Retina (tissue), 1 donor: ENCODE measurements at regions not wholly inside any gene's neighbourhood (a gene's known extent, or its start where the extent isn't known, plus 50 kb on each side); places are given as distances from the start of the nearest gene placed in this dataset.
"Not testable (repeated sequence)": the region's sequence is repeated elsewhere in the genome, so short reads cannot be mapped to it uniquely, and the experiment has no call there.

Experiments
- DNase-seq: peaks from one replicate; pipeline ENCODE4 v3.0.0-alpha.2; 2016

DNA sequence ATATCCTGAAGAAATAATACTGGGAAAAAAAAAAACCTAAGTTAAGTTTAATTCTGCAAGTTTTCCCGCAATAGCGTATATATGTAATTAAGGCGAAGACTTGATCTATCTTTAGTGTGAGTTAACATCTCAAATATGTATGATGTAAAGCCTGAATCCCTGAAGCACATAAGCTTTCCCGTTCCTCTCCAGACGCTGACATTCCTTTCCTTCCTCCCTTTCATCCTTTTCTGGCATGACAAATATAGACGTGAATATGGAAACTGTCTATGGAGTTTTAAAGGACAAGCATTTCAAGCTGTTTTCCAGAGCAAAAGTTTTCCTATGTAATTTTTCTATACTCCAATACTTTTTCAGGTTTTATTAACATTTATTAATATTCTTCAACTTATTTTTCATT lies 637.0 kb downstream of the COL12A1 start:
- no peak for DNase-seq

GRCh38 chr6:74567923-74568290 lies 637.9 kb downstream of the COL12A1 start:
- not testable (repeated sequence) for DNase-seq

GRCh38 chr6:74567281-74567922 lies 638.5 kb downstream of the COL12A1 start:
- DNase-seq, result no peak

DNA sequence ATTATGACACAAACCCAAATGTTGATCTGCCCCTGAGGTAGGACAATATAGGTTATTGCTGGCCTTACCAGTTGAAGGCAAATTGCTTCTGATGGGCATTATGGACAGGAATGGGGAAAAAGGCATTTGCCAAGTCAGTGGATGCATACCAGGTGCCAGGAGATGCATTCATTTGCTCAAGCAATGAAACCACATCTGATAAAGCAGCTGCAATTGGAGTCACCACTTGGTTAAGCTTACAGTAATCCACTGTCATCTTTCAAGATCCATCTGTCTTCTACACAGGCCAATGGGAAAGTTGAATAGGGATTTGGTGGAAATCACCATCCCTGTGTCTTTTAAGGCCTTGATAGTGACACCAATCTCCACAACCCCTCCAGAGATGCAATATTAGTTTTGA lies 648.6 kb downstream of the COL12A1 start:
- no peak for DNase-seq

DNA sequence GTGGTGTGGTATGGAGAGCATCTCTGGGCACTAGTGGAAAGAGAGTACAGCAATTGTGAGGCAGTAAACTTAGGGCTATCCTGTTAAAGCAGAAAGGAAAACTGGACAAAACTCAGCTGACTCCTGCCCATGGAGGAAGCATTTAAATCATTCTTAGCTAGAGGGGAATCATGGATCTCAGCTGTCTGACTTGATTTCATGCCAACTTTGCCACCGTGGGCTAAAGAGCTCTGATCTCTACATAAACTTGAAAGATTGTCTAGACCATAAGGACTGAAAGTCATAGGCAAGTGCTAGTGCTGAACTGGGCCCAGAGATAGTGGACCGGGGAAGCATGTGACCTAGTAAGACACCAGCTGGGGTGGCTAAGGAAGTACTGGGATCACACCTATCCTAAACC lies 651.8 kb downstream of the COL12A1 start:
- DNase-seq, result no peak

DNA sequence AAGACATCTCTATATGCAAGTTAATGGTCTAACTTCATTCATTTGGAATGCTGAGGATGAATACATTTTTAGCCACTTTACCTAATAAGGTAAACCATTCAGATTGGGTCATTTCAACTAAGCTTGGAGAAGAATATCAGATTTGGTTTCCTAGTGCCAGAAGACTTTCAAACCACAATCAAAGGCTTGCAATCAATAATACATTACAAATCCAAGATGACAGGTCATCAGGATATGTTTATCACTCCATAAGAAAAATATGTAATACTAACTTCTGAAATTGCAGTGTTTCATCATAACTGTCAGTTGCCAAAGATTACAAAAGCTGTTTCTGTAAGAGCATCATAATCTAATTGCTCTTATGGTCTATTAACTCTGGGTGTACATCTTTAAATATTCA lies 654.0 kb downstream of the COL12A1 start:
- DNase-seq, result no peak

- DNase-seq, result no peak
Observed at GRCh38 chr6:74550821-74551220, 655.0 kb downstream of the COL12A1 start.

DNA sequence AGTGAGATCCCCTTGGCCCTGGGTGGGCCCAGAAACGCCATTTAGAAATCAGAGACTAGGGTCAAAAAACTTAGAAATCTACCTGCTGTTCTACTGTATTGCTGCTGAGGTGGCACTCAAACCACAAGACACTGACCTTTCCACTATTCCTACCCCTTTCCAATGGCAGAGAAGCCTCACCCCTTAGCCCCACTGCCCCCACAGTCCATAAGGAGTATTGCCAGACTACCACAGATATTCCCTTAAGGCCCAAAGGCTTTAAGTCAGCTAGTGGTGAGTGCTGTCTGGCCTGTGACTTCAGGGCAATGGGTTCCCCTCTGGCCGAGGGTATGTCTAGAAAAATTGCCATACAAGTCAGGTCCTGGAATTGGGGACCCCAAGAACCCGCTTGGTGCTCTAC lies 656.1 kb downstream of the COL12A1 start:
- DNase-seq, result no peak

DNA sequence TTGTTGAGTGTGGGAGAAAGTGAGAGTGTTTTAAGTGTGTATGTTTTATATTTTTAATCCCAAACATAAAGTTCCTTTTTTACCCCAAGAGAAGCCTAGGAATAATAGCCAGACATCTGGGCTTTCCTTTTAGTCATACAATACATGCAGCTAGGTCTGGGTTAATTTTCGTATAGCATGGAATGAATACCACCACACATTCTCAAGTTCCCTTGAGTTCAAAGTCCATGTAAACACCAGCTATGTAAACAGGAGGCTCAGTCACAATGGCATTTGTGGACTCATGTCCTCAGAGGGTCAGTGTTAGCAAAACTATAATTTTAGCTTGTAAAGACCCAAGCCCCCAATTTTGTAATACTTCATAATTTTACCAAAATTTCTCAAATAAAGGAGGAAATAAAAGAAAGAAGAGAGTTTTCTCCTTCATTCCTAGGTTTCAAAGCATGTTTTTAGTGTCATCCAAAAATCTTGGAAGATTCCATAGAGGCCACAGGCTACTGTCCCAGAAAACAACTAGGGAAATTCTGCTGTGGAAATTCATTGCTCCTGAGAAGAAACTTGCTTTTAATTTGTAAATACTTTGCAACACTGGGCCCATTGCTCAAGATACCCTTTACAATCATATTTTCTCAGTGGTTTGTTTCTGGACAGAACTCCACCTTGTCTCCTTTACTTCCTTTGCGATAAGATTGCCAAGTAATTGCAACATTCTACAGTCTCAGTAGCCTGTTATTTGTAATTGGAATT lies 671.2 kb downstream of the COL12A1 start:
- no peak for DNase-seq

GRCh38 chr6:74519163-74519562 lies 686.7 kb downstream of the COL12A1 start:
- no peak for DNase-seq

- no peak for DNase-seq
Observed at GRCh38 chr6:74518035-74518434, 687.8 kb downstream of the COL12A1 start.

- no peak for DNase-seq
Observed at GRCh38 chr6:74510878-74511277, 695.0 kb downstream of the COL12A1 start.

DNA sequence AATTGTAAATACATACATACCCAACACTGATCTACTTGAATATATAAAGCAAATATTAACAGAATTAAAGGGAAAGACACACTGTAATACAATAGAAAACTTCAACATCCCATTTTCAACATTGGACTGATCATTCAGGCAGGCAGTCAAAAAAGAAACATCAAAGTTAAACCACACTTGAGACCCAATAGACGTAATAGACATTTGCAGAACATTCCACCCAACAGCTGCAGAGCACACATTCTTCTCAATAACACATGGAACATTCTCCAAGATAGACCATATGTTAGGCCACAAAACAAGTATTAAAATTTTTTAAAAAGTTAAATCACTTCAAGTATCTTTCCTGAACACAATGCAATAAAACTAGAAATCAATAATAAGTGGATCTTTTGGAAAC lies 698.2 kb downstream of the COL12A1 start:
- DNase-seq, result no peak

DNA sequence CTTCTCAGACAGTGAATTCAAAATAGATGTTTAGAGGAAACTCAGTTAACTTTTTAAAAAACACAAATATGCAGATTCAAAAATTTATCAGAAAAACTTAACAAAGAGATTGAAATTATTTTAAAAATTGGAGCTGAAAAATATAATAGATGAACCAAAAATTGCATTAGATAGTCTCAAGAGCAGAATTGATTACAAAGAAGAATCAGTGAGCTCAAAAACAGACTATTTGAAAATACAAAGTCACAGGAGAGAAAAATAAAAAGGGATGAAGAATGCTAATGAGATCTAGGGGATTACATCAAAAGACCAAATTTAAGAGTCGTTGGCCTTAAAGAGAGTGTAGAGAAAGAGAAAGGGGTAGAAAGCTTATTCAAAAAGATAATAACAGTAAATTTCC lies 700.5 kb downstream of the COL12A1 start:
- no peak for DNase-seq

GRCh38 chr6:74504941-74505340 lies 700.9 kb downstream of the COL12A1 start:
- DNase-seq, result no peak

DNA sequence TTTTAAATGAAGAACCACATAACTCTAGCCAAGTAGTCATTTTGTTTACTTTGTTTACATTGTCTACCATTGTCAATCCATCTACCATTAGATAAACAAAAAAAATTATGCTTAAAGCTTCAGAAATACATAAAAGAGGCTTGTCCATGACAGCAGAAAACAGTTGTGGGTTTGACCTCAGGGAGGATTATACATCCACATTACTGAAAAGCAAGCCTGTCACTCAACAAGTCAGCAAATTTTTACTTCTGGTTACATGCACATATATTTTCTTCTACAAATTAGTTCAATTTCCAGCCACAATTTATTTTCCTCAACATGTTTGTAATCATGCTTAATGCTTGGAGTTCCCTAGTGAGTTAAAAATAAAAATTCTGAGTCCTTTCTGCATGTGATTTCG lies 713.3 kb downstream of the COL12A1 start:
- DNase-seq, result no peak

GRCh38 chr6:74491844-74492374 lies 713.9 kb downstream of the COL12A1 start:
- no peak for DNase-seq

- not testable (repeated sequence) for DNase-seq
Observed at GRCh38 chr6:74488726-74489125, 717.1 kb downstream of the COL12A1 start.

- no peak for DNase-seq
Observed at GRCh38 chr6:74482180-74482579, 723.7 kb downstream of the COL12A1 start.

DNA sequence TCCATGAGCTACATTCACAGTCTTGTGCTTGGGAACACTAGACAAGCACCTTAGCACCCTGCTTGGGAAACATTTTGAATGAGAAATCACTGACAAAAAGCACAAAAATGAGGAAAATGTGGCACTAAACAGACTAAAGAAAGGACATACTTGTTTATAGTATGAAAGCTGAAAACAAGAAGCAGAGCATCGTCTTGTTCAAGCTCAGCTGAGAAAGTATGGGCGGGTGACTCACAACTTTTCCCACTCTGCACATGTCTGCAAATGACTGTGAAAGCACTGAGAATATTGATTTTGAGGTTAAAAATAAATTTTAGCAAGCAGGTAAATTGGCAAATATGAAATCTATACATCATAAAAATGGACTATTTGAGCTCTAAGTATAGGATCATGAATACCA lies 725.3 kb downstream of the COL12A1 start:
- DNase-seq, result no peak

DNA sequence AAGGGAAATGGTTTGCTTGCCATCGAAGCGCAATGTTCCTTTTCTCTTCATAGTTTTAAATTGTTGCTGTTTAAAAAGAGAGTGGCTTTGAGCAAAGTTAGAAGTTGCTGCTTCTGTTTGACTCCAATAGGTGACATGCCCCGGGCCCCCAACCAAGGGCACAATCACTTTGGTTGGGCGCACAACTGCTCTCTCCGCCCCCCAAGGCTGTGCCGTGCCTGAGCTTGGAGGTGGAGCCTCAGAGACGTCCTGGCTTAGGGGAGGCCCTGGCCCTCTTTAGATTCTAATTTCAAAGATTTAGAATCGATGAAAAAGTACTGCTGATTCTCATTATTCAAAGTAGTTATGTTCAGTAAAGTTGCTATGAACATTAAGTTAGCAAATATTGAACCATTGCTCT lies 725.9 kb downstream of the COL12A1 start:
- DNase-seq, result no peak

- DNase-seq, result no peak
Observed at GRCh38 chr6:74479420-74479819, 726.4 kb downstream of the COL12A1 start.

DNA sequence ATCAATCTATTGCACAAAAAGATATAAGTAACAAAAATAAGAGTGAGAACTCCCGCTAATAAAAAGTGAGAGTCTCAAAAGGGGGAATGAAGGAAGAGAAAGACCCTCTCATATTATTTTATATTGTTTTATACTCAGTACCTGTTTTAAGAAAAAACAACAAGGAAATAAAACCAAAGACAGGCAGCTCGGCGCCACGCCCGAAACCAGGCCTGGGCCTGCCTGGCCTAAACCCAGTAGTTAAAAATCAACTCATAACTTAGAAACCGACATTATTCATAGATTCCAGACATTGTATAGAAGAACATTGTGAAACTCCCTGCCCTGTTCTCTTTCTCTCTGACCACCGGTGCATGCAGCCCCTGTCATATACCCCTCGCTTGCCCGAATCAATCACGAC lies 731.8 kb downstream of the COL12A1 start:
- not testable (repeated sequence) for DNase-seq

GRCh38 chr6:74468552-74468951 lies 737.3 kb downstream of the COL12A1 start:
- not testable (repeated sequence) for DNase-seq
